HG02884 (cell line): ENCODE measurements at regions not wholly inside any gene's neighbourhood (a gene's known extent, or its start where the extent isn't known, plus 50 kb on each side); places are given as distances from the start of the nearest gene placed in this dataset.
A peak's percentile ranks its signal among the peaks of the same experiment; 100 is the strongest.

Experiments
- ATAC-seq: cut with Tn5 transposase; IDR thresholded peaks from one replicate; pipeline ENCODE4 v1.9.1; 2021; ENCODE audit warnings: mild to moderate bottlenecking, moderate library complexity; ENCODE audit not compliant: unreplicated experiment

GRCh38 chr1:204736836-204737235, 51.3 kb upstream of the LRRN2 start:
- no peak for ATAC-seq

GRCh38 chr1:204738506-204738905, 53.0 kb upstream of the LRRN2 start:
- no peak for ATAC-seq

- no peak for ATAC-seq
These were observed 54.8 kb upstream of the LRRN2 start for GRCh38 chr1:204740354-204740753.

GRCh38 chr1:204741440-204741839, 55.9 kb upstream of the LRRN2 start:
- ATAC-seq: no peak

DNA sequence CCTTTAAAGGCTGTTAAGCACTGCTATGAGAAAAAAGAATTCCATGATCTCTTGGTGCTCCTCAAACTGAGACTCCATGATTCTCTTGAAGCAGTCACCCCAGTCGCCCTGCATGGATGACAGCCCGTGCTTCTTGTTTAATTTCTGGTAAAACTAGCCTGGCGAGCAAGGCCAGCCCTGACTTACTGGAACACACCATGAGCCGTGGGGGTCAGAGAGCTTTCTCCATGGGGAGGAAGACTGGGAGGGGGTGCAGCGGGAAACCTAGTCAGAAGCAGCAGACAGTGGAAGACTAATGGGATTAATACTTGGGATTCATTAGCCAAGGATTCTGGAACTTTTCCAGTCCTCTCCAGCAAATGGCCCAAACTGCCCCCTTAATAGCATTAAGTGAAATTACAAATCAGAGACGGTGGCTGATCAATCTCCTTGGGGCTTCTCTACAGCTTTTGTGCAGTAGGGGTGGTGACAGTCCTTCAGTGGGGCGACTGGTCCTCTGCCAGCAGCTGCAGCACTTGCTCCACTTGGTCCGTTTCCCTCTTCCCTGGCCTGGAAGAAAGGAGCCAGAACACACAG, 57.2 kb upstream of the LRRN2 start:
- no peak for ATAC-seq

GRCh38 chr1:204744107-204744779, 58.7 kb upstream of the LRRN2 start:
- no peak for ATAC-seq

GRCh38 chr1:204746838-204747442, 61.4 kb upstream of the LRRN2 start:
- no peak for ATAC-seq

DNA sequence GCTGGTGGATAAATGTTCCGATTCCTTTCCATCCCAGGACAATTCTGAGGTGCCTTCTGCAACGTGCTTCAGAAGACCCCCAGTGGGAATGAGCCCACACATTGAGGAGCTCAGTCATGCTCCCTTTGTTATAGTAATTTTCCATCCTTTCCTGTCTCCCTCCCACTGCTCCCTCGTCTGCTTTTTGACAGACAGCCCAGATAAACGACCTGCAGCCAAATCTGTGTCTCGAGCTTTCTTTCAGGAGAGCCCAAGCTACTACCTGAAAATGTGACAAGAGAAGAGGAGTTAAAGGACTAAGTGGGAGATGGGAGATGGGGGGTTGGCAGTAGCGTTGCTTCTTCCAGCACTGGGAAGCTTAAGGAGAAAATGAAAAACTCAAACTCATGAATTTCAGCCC, 65.9 kb upstream of the LRRN2 start:
- no peak for ATAC-seq

GRCh38 chr1:204751883-204752687, 66.5 kb upstream of the LRRN2 start:
- no peak for ATAC-seq

- ATAC-seq: no peak
These were observed 67.1 kb upstream of the LRRN2 start for GRCh38 chr1:204752688-204753040.

DNA sequence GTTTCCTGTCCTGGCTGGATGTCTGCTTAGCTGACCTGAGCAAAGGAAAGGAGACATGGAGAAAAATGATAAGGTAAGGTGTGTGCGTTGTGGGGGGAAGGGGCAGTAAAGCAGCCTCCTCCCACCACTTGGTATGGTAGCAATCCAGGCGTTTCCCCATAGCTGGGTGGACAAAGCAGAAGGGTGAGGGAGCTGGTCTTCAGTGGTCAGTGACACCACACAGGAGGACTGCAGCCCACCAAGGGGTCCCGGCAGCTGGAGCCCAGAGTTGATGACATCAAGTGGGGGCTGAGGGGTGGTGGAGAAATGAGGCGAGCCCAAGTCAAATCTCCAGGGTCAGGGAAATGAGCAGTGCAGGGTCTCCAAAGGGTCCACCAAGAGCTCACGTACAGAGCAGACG, 69.3 kb upstream of the LRRN2 start:
- no peak for ATAC-seq

- no peak for ATAC-seq
These were observed 70.8 kb upstream of the LRRN2 start for GRCh38 chr1:204756349-204756748.

- no peak for ATAC-seq
These were observed 71.3 kb upstream of the LRRN2 start for GRCh38 chr1:204756811-204757210.

DNA sequence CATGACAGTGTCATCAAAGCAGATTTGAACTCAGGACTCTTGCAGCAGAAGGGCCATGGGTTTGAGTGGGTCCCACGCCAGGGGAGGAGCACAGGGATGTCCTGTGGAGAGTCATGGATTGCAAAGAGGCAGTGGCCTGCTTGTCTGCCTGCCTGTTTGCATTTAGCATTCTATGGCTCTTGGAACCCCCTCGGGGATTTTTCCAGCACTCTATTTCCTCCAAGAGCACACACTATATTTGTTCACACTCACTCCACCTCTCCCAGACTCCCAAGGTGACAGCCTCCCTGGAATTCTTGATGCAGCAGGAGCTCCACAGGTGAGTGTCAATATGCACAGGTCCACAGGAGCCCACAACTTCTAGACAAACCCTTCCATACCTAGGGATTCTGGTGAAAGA, 73.1 kb upstream of the LRRN2 start:
- no peak for ATAC-seq

GRCh38 chr1:204760350-204760749, 74.8 kb upstream of the LRRN2 start:
- no peak for ATAC-seq

- no peak for ATAC-seq
These were observed 75.2 kb upstream of the LRRN2 start for GRCh38 chr1:204760757-204761156.

GRCh38 chr1:204763773-204764427, 78.4 kb upstream of the LRRN2 start:
- ATAC-seq: peak; percentile 63

GRCh38 chr1:204769997-204770396, 84.5 kb upstream of the LRRN2 start:
- ATAC-seq: no peak

DNA sequence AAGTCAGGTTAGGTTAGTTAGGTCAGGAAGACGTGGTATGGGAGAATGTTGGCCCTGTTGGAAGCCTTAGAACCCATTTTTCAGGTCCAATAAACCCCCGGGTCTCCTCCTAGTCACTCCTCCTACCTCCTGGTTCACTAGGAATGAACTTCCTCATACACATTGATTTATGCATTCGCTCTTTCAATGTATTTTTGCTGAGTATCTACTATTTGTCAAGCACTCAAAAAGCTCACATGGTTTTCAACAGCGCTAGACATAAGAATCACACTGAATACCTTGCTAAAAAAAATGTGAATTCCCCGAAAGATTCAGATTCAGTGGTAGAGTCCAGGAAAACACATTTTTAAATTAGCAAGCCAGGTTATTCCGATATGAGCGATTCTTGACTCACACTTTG, 85.8 kb upstream of the LRRN2 start:
- ATAC-seq: no peak

GRCh38 chr1:204773246-204773645, 87.7 kb upstream of the LRRN2 start:
- no peak for ATAC-seq

GRCh38 chr1:204775546-204775945, 90.0 kb upstream of the LRRN2 start:
- ATAC-seq: no peak
